ENCODE measurements at regions not wholly inside any gene's neighbourhood (a gene's known extent, or its start where the extent isn't known, plus 50 kb on each side); places are given as distances from the start of the nearest gene placed in this dataset.

DNA sequence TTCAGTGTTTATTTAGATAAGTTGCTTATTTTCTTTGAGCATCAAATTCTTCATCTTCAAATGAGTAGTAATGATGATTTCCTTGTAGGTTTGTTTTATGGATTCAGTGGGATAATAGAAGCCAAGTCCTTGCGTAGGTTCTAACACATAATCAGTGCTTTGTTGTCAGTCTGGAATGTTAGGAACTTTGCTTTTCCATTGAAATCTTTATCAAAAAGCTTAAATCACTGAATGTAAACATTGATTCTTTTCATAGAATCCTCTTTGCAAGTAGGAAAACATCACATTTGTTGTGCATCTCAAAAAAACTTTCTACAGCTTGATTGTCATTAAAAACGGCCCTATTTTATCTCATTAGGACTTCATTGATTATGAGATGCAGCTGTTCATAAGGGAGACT is 490.3 kb upstream of the GOT2 start:
- Histone ChIP-seq H3K9ac (no peak overlapping the region), H3K27me3 (ENCODE audit: insufficient read depth) (no peaks in the 10 kb centered on the region), H3K79me2 (ENCODE audit: insufficient read depth) (no peaks in the 10 kb centered on the region), H3K36me3 (replicated peaks in 1 of 2; ENCODE audit: control insufficient read depth in 1 of 2, insufficient read depth in 2 of 2, low read length in 1 of 2) (no peaks in the 10 kb centered on the region), H2AFZ (ENCODE audit: low read depth) (no peak overlapping the region), H3K27ac (ENCODE audit: low read depth in 2 of 2, low read length in 1 of 2) (no peak overlapping the region), H3K4me3 (ENCODE audit: low read depth in 2 of 2, low read length in 1 of 2) (no peak overlapping the region), H4K20me1 (ENCODE audit: insufficient read depth) (no peaks in the 10 kb centered on the region), H3K9me2 (no peaks in the 10 kb centered on the region), H3K4me2 (no peak overlapping the region), H3F3A (replicated peaks; ENCODE audit: insufficient read depth) (no peaks in the 10 kb centered on the region), H3K9me3 (0 out of 2 replicates have a peak, but pooled peaks cover 3% of the 10 kb centered on the region), H3K4me1 (ENCODE audit: control insufficient read depth in 1 of 2, insufficient read depth in 2 of 2, low read depth in 1 of 2, low read length in 1 of 2) (no peaks in the 10 kb centered on the region)
- ChIA-PET CTCF (no interaction called here), POLR2A (no interaction called here)
- TF ChIP-seq GATA2 (CRISPR knock-in tag; IDR thresholded peaks at IDR 0.05) (no peak), MEF2A (IDR thresholded peaks at IDR 0.05; ENCODE audit: borderline replicate concordance, low read depth) (no peak), NRF1 (IDR thresholded peaks at IDR 0.05; ENCODE audit: low read depth, low read length) (no peak), FOXM1 (IDR thresholded peaks at IDR 0.05; ENCODE audit: low read depth) (no peak), RCOR1 (IDR thresholded peaks at IDR 0.05; ENCODE audit: low read length) (no peak), JUND (IDR thresholded peaks at IDR 0.05) (no peak), GABPA (IDR thresholded peaks at IDR 0.05; ENCODE audit: low read depth) (no peak), EP300 (IDR thresholded peaks at IDR 0.05; ENCODE audit: borderline replicate concordance in 1 of 2, low read depth in 1 of 2, low read length in 1 of 2) (no peak)
- TF ChIP-seq, protein P1, sequence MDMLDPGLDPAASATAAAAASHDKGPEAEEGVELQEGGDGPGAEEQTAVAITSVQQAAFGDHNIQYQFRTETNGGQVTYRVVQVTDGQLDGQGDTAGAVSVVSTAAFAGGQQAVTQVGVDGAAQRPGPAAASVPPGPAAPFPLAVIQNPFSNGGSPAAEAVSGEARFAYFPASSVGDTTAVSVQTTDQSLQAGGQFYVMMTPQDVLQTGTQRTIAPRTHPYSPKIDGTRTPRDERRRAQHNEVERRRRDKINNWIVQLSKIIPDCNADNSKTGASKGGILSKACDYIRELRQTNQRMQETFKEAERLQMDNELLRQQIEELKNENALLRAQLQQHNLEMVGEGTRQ (IDR thresholded peaks at IDR 0.05; ENCODE audit: borderline replicate concordance, low read depth, low read length): no peak
- WGBS (ENCODE audit: low lambda C conversion rate): 21% methylated on average over 2 of the region's 2 CpGs
- no peak for DNase-seq

DNA sequence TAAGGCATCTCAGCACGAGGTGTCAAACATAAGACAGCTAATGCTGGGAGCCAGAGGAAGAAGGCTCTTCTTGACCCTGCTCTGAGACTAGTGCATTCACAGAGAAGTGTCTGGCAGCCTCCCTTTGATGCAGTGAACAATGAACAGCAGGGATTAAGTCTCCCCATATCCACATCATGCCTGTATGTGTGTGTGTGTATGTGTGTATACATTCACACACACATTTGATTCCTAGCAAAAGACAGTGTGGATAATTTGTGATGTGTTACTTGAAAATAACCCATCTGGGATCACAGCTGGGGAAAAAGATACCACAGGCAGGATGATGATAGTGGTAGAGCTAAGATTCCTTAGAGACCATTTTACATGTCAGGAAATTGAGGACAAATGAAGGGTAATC is 485.9 kb upstream of the GOT2 start:
- Histone ChIP-seq H3K79me2 (ENCODE audit: insufficient read depth) (no peaks in the 10 kb centered on the region), H3K27ac (ENCODE audit: low read depth in 2 of 2, low read length in 1 of 2) (no peak overlapping the region), H3K4me3 (ENCODE audit: low read depth in 2 of 2, low read length in 1 of 2) (no peak overlapping the region), H2AFZ (ENCODE audit: low read depth) (no peak overlapping the region), H3K9ac (no peak overlapping the region), H3K4me2 (no peak overlapping the region), H3K4me1 (ENCODE audit: control insufficient read depth in 1 of 2, insufficient read depth in 2 of 2, low read depth in 1 of 2, low read length in 1 of 2) (no peaks in the 10 kb centered on the region), H3F3A (replicated peaks; ENCODE audit: insufficient read depth) (no peaks in the 10 kb centered on the region), H3K9me2 (no peaks in the 10 kb centered on the region), H3K27me3 (ENCODE audit: insufficient read depth) (no peaks in the 10 kb centered on the region), H3K36me3 (replicated peaks in 1 of 2; ENCODE audit: control insufficient read depth in 1 of 2, insufficient read depth in 2 of 2, low read length in 1 of 2) (no peaks in the 10 kb centered on the region), H4K20me1 (ENCODE audit: insufficient read depth) (no peaks in the 10 kb centered on the region), H3K9me3 (0 out of 2 replicates have a peak, but pooled peaks cover 3% of the 10 kb centered on the region)
- no peak for DNase-seq
- 0% methylated on average over 1 of the region's 1 CpG for WGBS (ENCODE audit: low lambda C conversion rate)
- POLR2A ChIA-PET: no interaction called here
- TF ChIP-seq ELF1 (IDR thresholded peaks at IDR 0.05) (no peak), FOXM1 (IDR thresholded peaks at IDR 0.05; ENCODE audit: low read depth) (no peak), MEF2A (IDR thresholded peaks at IDR 0.05; ENCODE audit: borderline replicate concordance, low read depth) (no peak), EZH2phosphoT487 (IDR thresholded peaks at IDR 0.05; ENCODE audit: borderline replicate concordance, low read depth) (no peak), FOSL2 (IDR thresholded peaks at IDR 0.05; ENCODE audit: borderline replicate concordance, low read depth) (no peak)
- CTCF ChIA-PET: no interaction called here

DNA sequence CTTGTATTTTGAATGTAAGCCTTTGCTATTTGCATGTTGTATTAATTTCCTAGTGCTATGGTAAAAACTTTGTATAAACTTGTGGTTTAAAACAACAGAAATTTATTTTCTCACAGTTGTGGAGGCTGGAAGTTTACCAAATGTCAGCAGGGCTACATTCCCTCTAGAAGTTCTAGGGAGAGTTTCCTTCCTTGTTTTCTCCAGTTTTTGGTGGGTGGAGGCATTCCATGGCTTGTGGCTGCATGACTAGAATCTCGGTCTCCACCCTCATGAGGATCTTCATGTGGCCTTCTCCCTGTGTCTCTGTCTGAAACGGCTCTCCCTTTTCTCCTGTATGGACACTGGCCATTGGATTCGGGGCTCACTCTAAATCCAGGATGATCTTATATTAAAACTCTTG is 482.2 kb upstream of the GOT2 start:
- 8% methylated on average over 3 of the region's 3 CpGs for WGBS (ENCODE audit: low lambda C conversion rate)
- CTCF ChIA-PET: no interaction called here
- TF ChIP-seq, protein P1 (IDR thresholded peaks at IDR 0.05; ENCODE audit: borderline replicate concordance, low read depth, low read length): no peak
- TF ChIP-seq, protein P2, sequence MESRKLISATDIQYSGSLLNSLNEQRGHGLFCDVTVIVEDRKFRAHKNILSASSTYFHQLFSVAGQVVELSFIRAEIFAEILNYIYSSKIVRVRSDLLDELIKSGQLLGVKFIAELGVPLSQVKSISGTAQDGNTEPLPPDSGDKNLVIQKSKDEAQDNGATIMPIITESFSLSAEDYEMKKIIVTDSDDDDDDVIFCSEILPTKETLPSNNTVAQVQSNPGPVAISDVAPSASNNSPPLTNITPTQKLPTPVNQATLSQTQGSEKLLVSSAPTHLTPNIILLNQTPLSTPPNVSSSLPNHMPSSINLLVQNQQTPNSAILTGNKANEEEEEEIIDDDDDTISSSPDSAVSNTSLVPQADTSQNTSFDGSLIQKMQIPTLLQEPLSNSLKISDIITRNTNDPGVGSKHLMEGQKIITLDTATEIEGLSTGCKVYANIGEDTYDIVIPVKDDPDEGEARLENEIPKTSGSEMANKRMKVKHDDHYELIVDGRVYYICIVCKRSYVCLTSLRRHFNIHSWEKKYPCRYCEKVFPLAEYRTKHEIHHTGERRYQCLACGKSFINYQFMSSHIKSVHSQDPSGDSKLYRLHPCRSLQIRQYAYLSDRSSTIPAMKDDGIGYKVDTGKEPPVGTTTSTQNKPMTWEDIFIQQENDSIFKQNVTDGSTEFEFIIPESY (IDR thresholded peaks at IDR 0.05; ENCODE audit: borderline replicate concordance, low read depth): no peak
- TF ChIP-seq, protein P3, sequence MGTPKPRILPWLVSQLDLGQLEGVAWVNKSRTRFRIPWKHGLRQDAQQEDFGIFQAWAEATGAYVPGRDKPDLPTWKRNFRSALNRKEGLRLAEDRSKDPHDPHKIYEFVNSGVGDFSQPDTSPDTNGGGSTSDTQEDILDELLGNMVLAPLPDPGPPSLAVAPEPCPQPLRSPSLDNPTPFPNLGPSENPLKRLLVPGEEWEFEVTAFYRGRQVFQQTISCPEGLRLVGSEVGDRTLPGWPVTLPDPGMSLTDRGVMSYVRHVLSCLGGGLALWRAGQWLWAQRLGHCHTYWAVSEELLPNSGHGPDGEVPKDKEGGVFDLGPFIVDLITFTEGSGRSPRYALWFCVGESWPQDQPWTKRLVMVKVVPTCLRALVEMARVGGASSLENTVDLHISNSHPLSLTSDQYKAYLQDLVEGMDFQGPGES (IDR thresholded peaks at IDR 0.05; ENCODE audit: low read depth, low read length): no peak
- TF ChIP-seq NFIC (IDR thresholded peaks at IDR 0.05; ENCODE audit: borderline replicate concordance): no peak
- no peak for TF ChIP-seq MXI1 (IDR thresholded peaks at IDR 0.05; ENCODE audit: low read depth, low read length)
- TF ChIP-seq TEAD4 (IDR thresholded peaks at IDR 0.05; ENCODE audit: borderline replicate concordance, insufficient read depth): no peak
- no peak for TF ChIP-seq EZH2phosphoT487 (IDR thresholded peaks at IDR 0.05; ENCODE audit: borderline replicate concordance, low read depth)
- TF ChIP-seq GABPA (IDR thresholded peaks at IDR 0.05; ENCODE audit: low read depth): no peak
- no peak for TF ChIP-seq RAD21 (IDR thresholded peaks at IDR 0.05; ENCODE audit: low read length)

More for the DNA sequence above, 482.2 kb upstream of the GOT2 start:
- H3K36me3 ChIP-seq (replicated peaks in 1 of 2; ENCODE audit: control insufficient read depth in 1 of 2, insufficient read depth in 2 of 2, low read length in 1 of 2): no peaks in the 10 kb centered on the region
- H3K79me2 ChIP-seq (ENCODE audit: insufficient read depth): no peaks in the 10 kb centered on the region
- H3K9ac ChIP-seq: no peak overlapping the region
- no peaks in the 10 kb centered on the region for H3K9me3 ChIP-seq
- H3K4me2 ChIP-seq: no peak overlapping the region
- no peaks in the 10 kb centered on the region for H4K20me1 ChIP-seq (ENCODE audit: insufficient read depth)
- no peaks in the 10 kb centered on the region for H3K27me3 ChIP-seq (ENCODE audit: insufficient read depth)
- no peak overlapping the region for H2AFZ ChIP-seq (ENCODE audit: low read depth)
- H3K9me2 ChIP-seq: no peaks in the 10 kb centered on the region
- no peak overlapping the region for H3K27ac ChIP-seq (ENCODE audit: low read depth in 2 of 2, low read length in 1 of 2)
- no peaks in the 10 kb centered on the region for H3F3A ChIP-seq (replicated peaks; ENCODE audit: insufficient read depth)
- POLR2A ChIA-PET: no interaction called here
- no peak for DNase-seq
- H3K4me3 ChIP-seq (ENCODE audit: low read depth in 2 of 2, low read length in 1 of 2): no peak overlapping the region
- H3K4me1 ChIP-seq (ENCODE audit: control insufficient read depth in 1 of 2, insufficient read depth in 2 of 2, low read depth in 1 of 2, low read length in 1 of 2): no peaks in the 10 kb centered on the region

Data from SK-N-SH (cell line).